H1 (cell line): ENCODE measurements at regions not wholly inside any gene's neighbourhood (a gene's known extent, or its start where the extent isn't known, plus 50 kb on each side); places are given as distances from the start of the nearest gene placed in this dataset.

Experiments used
- ATF3 ChIP-seq: IDR thresholded peaks from 2 replicates; pipeline ENCODE4 v1.6.1; 2011; ENCODE audit warnings: low read depth, mild to moderate bottlenecking, low read length; ENCODE audit not compliant: insufficient read depth
- BCL11A ChIP-seq, 2 experiments: IDR thresholded peaks; one replicate each; pipeline ENCODE4 v1.6.1; 2011; ENCODE audit warnings: low read depth in 2 of 2, low read length in 2 of 2, mild to moderate bottlenecking in 2 of 2
- CHD2 ChIP-seq: IDR thresholded peaks from 2 replicates; pipeline ENCODE4 v1.6.1; 2012; ENCODE audit warnings: low read length, improper control_type of control experiment
- CREB1 ChIP-seq: IDR thresholded peaks from 2 replicates; pipeline ENCODE4 v1.6.1; 2012; ENCODE audit warnings: inconsistent platforms
- CTCF ChIP-seq, 3 experiments: IDR thresholded peaks; 1 replicate in 2 of 3; 2 replicates in 1 of 3; pipeline versions ENCODE4 v1.5.1 to v1.6.1; 2011; ENCODE audit warnings: low read length in 3 of 3, mild to moderate bottlenecking in 3 of 3, inconsistent platforms in 2 of 3, low read depth in 1 of 3, moderate library complexity in 1 of 3; ENCODE audit not compliant: insufficient read depth in 1 of 3; ENCODE audit errors: control extremely low read depth in 1 of 3
- EP300 ChIP-seq, 2 experiments: IDR thresholded peaks; 1 replicate in 1 of 2; 2 replicates in 1 of 2; pipeline ENCODE4 v1.6.1; 2011 to 2012; ENCODE audit warnings: low read depth in 2 of 2, low read length in 2 of 2, mild to moderate bottlenecking in 2 of 2, borderline replicate concordance in 1 of 2, inconsistent platforms in 1 of 2, moderate library complexity in 1 of 2
- EZH2 ChIP-seq: fragments of 200-600 bp; sonication (generic); IDR thresholded peaks from 2 replicates; pipeline ENCODE4 v1.7.1; 2012; ENCODE audit warnings: low read depth, mild to moderate bottlenecking, moderate library complexity, low read length, inconsistent platforms; ENCODE audit not compliant: severe bottlenecking
- HDAC2 ChIP-seq, 2 experiments: fragments of 300-600 bp in 1 of 2; sonication (generic) in 1 of 2; IDR thresholded peaks; 2 replicates each; pipeline ENCODE4 v1.6.1; 2011 to 2012; ENCODE audit warnings: low read depth in 2 of 2, low read length in 2 of 2, mild to moderate bottlenecking in 2 of 2, moderate library complexity in 2 of 2, borderline replicate concordance in 1 of 2, inconsistent platforms in 1 of 2
- MAX ChIP-seq: IDR thresholded peaks from 2 replicates; pipeline ENCODE4 v1.6.1; 2012; ENCODE audit warnings: inconsistent platforms
- POLR2A ChIP-seq, 2 experiments: IDR thresholded peaks; 1 replicate in 1 of 2; 2 replicates in 1 of 2; pipeline ENCODE4 v1.6.1; 2011; ENCODE audit warnings: low read depth in 2 of 2, low read length in 2 of 2, mild to moderate bottlenecking in 2 of 2; ENCODE audit errors: control extremely low read depth in 1 of 2
- POLR2AphosphoS5 ChIP-seq: IDR thresholded peaks from 2 replicates; pipeline ENCODE4 v1.6.1; 2011; ENCODE audit warnings: low read depth, low read length
- SIX5 ChIP-seq: IDR thresholded peaks from 2 replicates; pipeline ENCODE4 v1.6.1; 2011; ENCODE audit warnings: mild to moderate bottlenecking, low read depth, low read length
- SP4 ChIP-seq: IDR thresholded peaks from 2 replicates; pipeline ENCODE4 v1.6.1; 2012; ENCODE audit warnings: low read length, inconsistent platforms
- SRF ChIP-seq: IDR thresholded peaks from 2 replicates; pipeline ENCODE4 v1.6.1; 2011; ENCODE audit warnings: mild to moderate bottlenecking, low read depth, low read length, moderate library complexity

GRCh38 chr12:75932241-75932640 is 99.3 kb downstream of the PHLDA1 start:
- no peak for TF ChIP-seq POLR2A (IDR thresholded peaks at IDR 0.05; ENCODE audit: control extremely low read depth in 1 of 2, low read depth in 2 of 2, low read length in 2 of 2)
- no peak for TF ChIP-seq HDAC2 (IDR thresholded peaks at IDR 0.05; ENCODE audit: borderline replicate concordance in 1 of 2, low read depth in 2 of 2, low read length in 2 of 2)
- TF ChIP-seq CTCF (IDR thresholded peaks at IDR 0.05; ENCODE audit: control extremely low read depth in 1 of 3, insufficient read depth in 1 of 3, low read depth in 1 of 3, low read length in 3 of 3) = no peak
- no peak for TF ChIP-seq SIX5
- TF ChIP-seq CREB1 = no peak
- TF ChIP-seq POLR2AphosphoS5 = no peak
- no peak for TF ChIP-seq CHD2
- no peak for TF ChIP-seq SP4
- TF ChIP-seq ATF3 = no peak
- TF ChIP-seq SRF = no peak
- TF ChIP-seq EZH2 = no peak
- no peak for TF ChIP-seq BCL11A (IDR thresholded peaks at IDR 0.05; ENCODE audit: low read depth in 2 of 2, low read length in 2 of 2)
- no peak for TF ChIP-seq MAX
- TF ChIP-seq EP300 (IDR thresholded peaks at IDR 0.05; ENCODE audit: borderline replicate concordance in 1 of 2, low read depth in 2 of 2, low read length in 2 of 2) = no peak
